ENCODE measurements at regions not wholly inside any gene's neighbourhood (a gene's known extent, or its start where the extent isn't known, plus 50 kb on each side); places are given as distances from the start of the nearest gene placed in this dataset.

DNA sequence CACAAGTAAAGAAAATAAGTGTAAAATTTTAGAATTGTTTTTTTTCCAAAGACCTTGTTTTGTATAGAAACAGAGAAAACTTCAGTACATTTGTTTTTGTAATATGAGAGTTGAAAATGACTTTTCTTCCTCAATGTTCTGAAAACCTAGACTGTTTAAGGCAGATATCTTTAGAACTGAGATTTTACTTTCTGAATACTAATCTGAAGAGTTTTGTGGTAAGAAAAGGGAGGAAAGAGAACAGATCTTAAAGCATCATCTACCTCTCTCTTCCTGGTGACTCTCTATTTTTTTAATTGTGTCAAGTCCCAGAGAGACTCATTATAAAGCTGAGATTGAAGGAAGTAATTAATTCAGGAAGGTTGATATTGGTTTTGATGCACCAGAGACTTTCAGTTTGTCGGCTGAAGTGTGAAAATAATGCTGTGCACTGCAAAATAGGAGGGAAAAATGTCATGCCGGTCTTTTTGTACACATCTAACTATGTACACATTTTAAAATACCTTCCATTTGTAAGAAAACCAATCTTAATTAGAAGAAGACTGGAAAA, 142.1 kb upstream of the NAALADL2 start:
- Histone ChIP-seq H3K4me3 (ENCODE audit: low read length) (no peak overlapping the region), H3K4me1 (ENCODE audit: control insufficient read depth, insufficient read depth, low read length) (no peaks in the 10 kb centered on the region), H3K9me3 (ENCODE audit: control insufficient read depth, low read length) (no peaks in the 10 kb centered on the region), H3K36me3 (ENCODE audit: control insufficient read depth, insufficient read depth, low read length) (no peaks in the 10 kb centered on the region), H3K9ac (ENCODE audit: low read length) (no peak overlapping the region), H3K27me3 (ENCODE audit: control insufficient read depth, insufficient read depth, low read length) (no peaks in the 10 kb centered on the region)

DNA sequence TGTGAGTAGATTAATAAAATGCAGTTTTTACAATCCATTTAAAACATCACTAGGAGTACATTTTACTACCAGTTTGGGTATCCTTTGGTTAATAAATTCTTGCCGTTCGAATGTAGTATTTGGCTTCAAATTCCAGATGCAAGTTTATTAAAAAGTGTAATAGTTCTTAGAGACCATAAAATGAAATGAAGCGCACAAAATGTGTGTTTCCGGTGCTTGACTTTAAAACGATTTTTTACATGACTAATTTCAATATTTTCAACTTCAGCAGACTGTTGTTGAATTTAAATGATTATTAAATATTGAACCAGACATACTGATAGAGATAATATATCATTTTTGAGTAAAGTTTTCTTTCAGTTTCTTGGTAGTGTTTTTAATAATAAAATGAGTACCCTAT, 138.4 kb upstream of the NAALADL2 start:
- no peak overlapping the region for H3K4me3 ChIP-seq (ENCODE audit: low read length)
- H3K9ac ChIP-seq (ENCODE audit: low read length), result no peak overlapping the region
- no peaks in the 10 kb centered on the region for H3K9me3 ChIP-seq (ENCODE audit: control insufficient read depth, low read length)
- H3K27me3 ChIP-seq (ENCODE audit: control insufficient read depth, insufficient read depth, low read length), result no peaks in the 10 kb centered on the region
- H3K4me1 ChIP-seq (ENCODE audit: control insufficient read depth, insufficient read depth, low read length), result no peaks in the 10 kb centered on the region
- H3K36me3 ChIP-seq (ENCODE audit: control insufficient read depth, insufficient read depth, low read length), result no peaks in the 10 kb centered on the region

DNA sequence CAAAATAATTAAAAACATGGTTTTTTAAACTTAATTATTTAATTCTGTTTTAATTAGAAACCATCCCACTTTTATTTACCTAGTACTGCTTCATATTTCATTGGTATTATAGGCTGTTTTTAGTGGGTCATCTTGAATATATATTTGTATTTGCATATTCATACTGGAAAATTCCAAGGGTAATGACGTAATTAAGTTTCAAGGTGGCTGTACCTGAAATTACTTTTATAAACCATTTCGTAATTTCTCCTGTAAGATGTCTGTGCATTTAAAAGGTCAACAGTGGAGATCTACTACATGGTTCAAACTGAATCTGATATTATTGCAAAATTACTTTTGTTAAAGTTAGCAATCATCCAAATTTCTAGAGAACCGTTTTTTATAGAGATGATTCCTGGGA, 133.8 kb upstream of the NAALADL2 start:
- no peak overlapping the region for H3K4me3 ChIP-seq (ENCODE audit: low read length)
- H3K9ac ChIP-seq (ENCODE audit: low read length), result no peak overlapping the region
- H3K4me1 ChIP-seq (ENCODE audit: control insufficient read depth, insufficient read depth, low read length), result no peaks in the 10 kb centered on the region
- H3K36me3 ChIP-seq (ENCODE audit: control insufficient read depth, insufficient read depth, low read length), result no peaks in the 10 kb centered on the region
- H3K9me3 ChIP-seq (ENCODE audit: control insufficient read depth, low read length), result no peaks in the 10 kb centered on the region
- H3K27me3 ChIP-seq (ENCODE audit: control insufficient read depth, insufficient read depth, low read length), result no peaks in the 10 kb centered on the region

DNA sequence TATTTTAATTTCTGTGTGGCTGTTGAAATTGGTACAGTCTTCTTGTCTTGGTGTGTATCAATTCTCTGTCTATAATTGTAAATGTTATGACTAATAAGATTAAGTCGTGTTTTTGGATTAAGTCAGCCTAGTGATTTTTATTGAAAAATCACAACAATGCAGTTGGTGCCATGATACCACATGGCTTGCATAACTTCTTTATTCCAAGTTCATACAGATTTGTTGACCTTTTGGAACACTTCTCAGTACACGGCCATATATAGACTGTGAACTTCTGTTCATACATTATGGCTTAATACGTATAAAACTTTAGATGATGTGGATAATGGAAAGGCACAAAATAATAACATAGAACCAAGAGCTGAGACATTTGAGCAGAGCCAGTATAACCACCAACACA, 121.2 kb upstream of the NAALADL2 start:
- Histone ChIP-seq H3K27me3 (ENCODE audit: control insufficient read depth, insufficient read depth, low read length) (no peaks in the 10 kb centered on the region), H3K36me3 (ENCODE audit: control insufficient read depth, insufficient read depth, low read length) (no peaks in the 10 kb centered on the region), H3K9ac (ENCODE audit: low read length) (no peak overlapping the region), H3K4me3 (ENCODE audit: low read length) (no peak overlapping the region), H3K9me3 (ENCODE audit: control insufficient read depth, low read length) (no peaks in the 10 kb centered on the region), H3K4me1 (ENCODE audit: control insufficient read depth, insufficient read depth, low read length) (no peaks in the 10 kb centered on the region)

DNA sequence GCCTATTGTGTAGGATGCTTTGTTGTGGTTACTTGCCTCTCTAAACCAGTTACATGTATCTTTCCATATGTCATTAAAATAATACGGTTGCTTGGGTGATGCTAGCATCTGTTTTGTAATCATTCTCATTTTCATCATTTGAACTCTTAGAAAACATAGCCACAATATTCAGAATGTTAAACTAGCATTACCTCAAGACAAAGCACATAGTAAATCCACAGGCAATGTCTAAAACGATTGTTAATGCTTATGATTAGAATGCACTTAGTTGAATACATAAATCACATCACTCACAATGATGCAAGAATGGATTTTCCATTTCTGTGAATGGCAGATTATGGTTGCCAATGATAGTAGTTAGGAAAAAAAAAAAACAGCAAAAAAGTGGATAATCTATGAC, 110.0 kb upstream of the NAALADL2 start:
- no peaks in the 10 kb centered on the region for H3K4me1 ChIP-seq (ENCODE audit: control insufficient read depth, insufficient read depth, low read length)
- no peaks in the 10 kb centered on the region for H3K36me3 ChIP-seq (ENCODE audit: control insufficient read depth, insufficient read depth, low read length)
- H3K27me3 ChIP-seq (ENCODE audit: control insufficient read depth, insufficient read depth, low read length), result no peaks in the 10 kb centered on the region
- H3K9me3 ChIP-seq (ENCODE audit: control insufficient read depth, low read length), result no peaks in the 10 kb centered on the region
- H3K4me3 ChIP-seq (ENCODE audit: low read length), result no peak overlapping the region
- no peak overlapping the region for H3K9ac ChIP-seq (ENCODE audit: low read length)

DNA sequence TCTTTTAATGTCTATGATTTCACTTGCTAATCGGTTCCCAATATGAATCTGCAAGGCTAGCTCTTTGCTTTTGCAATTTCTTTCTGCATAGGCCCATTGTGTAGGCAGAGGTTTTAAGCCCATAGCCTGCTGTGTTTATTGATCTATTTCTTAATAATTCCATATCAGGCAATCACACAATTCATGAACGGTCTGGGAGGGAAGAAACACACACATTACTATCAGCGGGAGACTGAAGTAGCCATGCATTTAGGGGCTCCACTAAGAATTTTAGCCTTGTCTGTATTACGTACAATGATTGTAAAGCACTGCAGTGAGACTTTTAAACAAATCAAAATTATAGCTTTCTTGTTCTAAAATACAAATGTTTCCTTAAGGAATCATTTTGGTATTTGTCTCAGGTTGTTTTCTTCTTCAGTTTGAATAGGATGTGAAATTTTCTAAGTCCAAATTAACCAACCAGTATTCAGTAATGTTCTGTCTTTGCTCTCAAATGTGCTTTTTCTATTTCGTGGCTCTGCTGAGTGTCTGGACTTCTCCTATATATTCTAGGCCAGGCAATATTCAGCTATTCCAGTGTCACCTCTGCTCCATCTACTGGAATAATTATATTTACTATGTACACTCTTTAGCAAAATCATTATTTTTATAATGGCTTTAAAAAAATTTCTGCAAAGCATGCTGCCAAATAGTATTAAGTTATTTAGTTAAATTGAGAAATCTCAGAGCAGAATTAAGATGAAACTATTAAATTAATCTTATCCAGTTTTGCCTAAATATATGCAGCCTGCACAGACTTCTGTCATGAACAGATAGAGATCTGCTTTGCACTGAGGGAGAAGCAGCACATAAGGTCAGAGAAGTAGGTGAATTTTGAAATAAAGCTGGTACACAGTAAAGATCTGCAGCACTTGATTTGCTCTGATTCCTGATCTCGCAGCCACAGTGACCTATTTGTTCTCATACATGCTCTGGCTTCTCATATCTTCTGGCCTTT, 103.0 kb upstream of the NAALADL2 start:
- Histone ChIP-seq H3K36me3 (ENCODE audit: control insufficient read depth, insufficient read depth, low read length) (no peaks in the 10 kb centered on the region), H3K4me3 (ENCODE audit: low read length) (no peak overlapping the region), H3K9me3 (ENCODE audit: control insufficient read depth, low read length) (no peaks in the 10 kb centered on the region), H3K27me3 (ENCODE audit: control insufficient read depth, insufficient read depth, low read length) (no peaks in the 10 kb centered on the region), H3K4me1 (ENCODE audit: control insufficient read depth, insufficient read depth, low read length) (no peaks in the 10 kb centered on the region), H3K9ac (ENCODE audit: low read length) (no peak overlapping the region)

DNA sequence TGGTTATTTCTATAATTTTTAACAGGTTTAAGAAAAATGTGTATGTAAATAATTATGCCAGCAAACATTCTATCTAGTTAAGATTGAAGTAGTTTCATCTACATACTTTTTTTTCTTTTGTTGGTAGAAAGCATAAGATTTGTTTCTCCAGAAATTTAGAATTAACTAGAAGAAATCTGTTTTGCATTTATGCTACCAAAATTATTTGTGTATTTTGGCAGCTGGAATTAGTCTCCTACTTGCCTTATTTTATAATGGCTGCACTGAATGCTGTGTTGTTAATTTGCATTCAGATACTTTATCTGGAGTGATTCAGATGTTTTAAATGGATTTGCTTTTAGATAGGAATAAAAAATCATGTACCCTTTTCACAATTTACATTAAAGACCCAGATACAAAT, 100.2 kb upstream of the NAALADL2 start:
- H3K4me1 ChIP-seq (ENCODE audit: control insufficient read depth, insufficient read depth, low read length), result no peaks in the 10 kb centered on the region
- H3K36me3 ChIP-seq (ENCODE audit: control insufficient read depth, insufficient read depth, low read length), result no peaks in the 10 kb centered on the region
- H3K9me3 ChIP-seq (ENCODE audit: control insufficient read depth, low read length), result no peaks in the 10 kb centered on the region
- H3K4me3 ChIP-seq (ENCODE audit: low read length), result no peak overlapping the region
- no peak overlapping the region for H3K9ac ChIP-seq (ENCODE audit: low read length)
- H3K27me3 ChIP-seq (ENCODE audit: control insufficient read depth, insufficient read depth, low read length), result no peaks in the 10 kb centered on the region

DNA sequence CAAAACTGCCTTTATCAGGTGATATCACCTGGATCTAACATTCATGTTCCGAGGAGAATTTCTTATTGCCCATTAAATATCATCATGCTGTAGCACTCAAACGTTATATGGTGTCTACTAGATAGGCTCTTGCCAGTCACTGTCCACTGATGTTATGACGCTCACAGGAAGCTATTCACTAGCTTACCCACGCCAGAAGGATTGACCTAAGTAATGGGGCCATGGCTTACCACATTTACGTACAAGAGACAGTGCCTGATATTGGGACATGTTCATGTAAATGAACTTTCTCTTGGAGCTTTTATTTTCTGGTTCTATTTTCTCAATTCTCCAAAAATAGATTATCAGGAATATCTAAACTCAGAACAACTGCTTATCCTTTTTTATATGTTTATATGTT, 91.7 kb upstream of the NAALADL2 start:
- Histone ChIP-seq H3K9me3 (ENCODE audit: control insufficient read depth, low read length) (no peaks in the 10 kb centered on the region), H3K4me3 (ENCODE audit: low read length) (no peak overlapping the region), H3K4me1 (ENCODE audit: control insufficient read depth, insufficient read depth, low read length) (no peaks in the 10 kb centered on the region)

DNA sequence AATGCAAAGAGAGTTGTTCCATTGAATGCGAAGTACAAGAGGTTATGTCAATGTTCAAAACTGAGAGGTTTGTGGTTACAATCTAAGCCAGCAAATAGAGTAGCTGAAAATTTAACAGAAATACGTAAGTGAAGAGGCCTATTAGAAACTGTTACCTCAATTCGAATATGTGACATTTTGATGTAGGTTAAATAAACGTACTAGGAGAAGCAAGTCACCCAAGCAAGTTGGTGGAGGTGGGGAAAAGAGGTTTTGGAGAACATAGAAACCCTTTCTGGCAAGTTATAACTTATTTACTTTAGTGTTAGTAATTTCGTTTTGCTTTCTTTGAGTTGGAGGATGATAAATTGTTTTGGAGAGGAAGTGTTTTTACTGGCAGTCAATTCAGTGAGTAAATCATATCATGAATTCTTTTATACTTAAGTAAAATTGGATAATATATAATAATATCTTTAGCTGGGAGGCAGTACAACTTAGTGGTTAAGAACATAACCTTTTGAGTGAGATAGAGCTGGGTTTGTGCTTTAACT, 91.2 kb upstream of the NAALADL2 start:
- H3K27me3 ChIP-seq (ENCODE audit: control insufficient read depth, insufficient read depth, low read length), result no peaks in the 10 kb centered on the region
- H3K9ac ChIP-seq (ENCODE audit: low read length), result no peak overlapping the region
- H3K4me1 ChIP-seq (ENCODE audit: control insufficient read depth, insufficient read depth, low read length), result no peaks in the 10 kb centered on the region
- no peaks in the 10 kb centered on the region for H3K9me3 ChIP-seq (ENCODE audit: control insufficient read depth, low read length)
- H3K36me3 ChIP-seq (ENCODE audit: control insufficient read depth, insufficient read depth, low read length), result no peaks in the 10 kb centered on the region
- no peak overlapping the region for H3K4me3 ChIP-seq (ENCODE audit: low read length)

More for the DNA sequence above, 91.7 kb upstream of the NAALADL2 start:
- no peaks in the 10 kb centered on the region for H3K27me3 ChIP-seq (ENCODE audit: control insufficient read depth, insufficient read depth, low read length)
- no peak overlapping the region for H3K9ac ChIP-seq (ENCODE audit: low read length)
- H3K36me3 ChIP-seq (ENCODE audit: control insufficient read depth, insufficient read depth, low read length), result no peaks in the 10 kb centered on the region

DNA sequence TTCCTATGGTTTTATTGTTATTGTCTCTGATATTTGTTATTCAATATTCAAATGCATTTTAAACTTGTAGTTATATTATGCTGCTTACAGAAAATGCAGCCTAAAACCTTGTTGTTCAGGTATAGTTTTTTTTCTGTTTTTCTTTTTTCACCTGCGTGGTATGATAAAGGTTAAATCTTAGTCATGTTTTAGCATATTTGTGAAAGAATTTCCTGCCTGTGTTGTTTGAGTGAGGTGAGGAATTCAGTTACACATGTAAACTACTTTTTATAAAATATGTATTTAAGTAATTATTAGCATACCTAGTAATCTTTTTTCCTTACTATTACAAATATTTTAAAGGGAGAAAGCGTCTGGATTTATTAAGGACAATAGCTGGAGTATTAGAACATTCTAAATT, 90.0 kb upstream of the NAALADL2 start:
- no peaks in the 10 kb centered on the region for H3K36me3 ChIP-seq (ENCODE audit: control insufficient read depth, insufficient read depth, low read length)
- H3K4me3 ChIP-seq (ENCODE audit: low read length), result no peak overlapping the region
- H3K9ac ChIP-seq (ENCODE audit: low read length), result no peak overlapping the region
- H3K9me3 ChIP-seq (ENCODE audit: control insufficient read depth, low read length), result no peaks in the 10 kb centered on the region
- no peaks in the 10 kb centered on the region for H3K27me3 ChIP-seq (ENCODE audit: control insufficient read depth, insufficient read depth, low read length)
- H3K4me1 ChIP-seq (ENCODE audit: control insufficient read depth, insufficient read depth, low read length), result no peaks in the 10 kb centered on the region

DNA sequence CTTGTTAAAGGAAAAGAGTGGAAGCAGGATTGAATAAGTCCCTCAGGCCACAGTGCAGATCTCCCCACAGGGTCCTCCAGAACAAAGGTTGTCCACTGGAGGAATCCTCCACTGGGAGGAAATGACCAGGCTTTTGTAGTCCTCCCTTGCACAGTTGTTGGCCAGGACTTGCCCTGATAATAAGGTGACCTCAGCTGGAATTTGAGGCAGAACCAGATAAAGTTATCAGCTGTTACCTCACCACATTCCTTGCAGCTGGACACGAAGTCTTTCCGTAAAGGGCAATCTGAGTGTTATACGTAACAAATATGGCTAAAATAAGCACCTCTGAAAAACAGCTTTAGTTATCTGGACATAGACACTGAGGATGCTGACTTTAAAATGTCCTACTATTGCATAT, 83.5 kb upstream of the NAALADL2 start:
- H3K27me3 ChIP-seq (ENCODE audit: control insufficient read depth, insufficient read depth, low read length), result no peaks in the 10 kb centered on the region
- H3K9me3 ChIP-seq (ENCODE audit: control insufficient read depth, low read length), result no peaks in the 10 kb centered on the region
- no peaks in the 10 kb centered on the region for H3K4me1 ChIP-seq (ENCODE audit: control insufficient read depth, insufficient read depth, low read length)
- H3K36me3 ChIP-seq (ENCODE audit: control insufficient read depth, insufficient read depth, low read length), result no peaks in the 10 kb centered on the region
- H3K4me3 ChIP-seq (ENCODE audit: low read length), result no peak overlapping the region
- no peak overlapping the region for H3K9ac ChIP-seq (ENCODE audit: low read length)

DNA sequence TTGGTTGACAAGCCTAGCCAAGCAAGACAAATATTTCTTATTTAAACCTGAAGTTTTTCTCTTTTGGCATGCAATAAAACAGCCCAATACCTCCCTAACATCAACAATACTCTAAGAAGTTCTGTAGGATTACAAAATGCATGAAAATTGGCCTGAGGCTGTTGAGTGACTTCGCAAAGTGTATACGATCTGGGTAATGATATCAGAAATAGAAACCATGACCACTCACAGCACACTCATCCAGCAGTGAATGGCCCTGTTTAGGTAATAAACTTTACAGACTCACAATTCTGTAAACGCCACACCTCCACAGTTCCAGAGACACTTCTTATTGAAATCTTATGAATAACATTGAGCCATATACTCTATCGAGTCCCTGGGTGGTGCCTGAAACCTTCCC, 83.0 kb upstream of the NAALADL2 start:
- H3K36me3 ChIP-seq (ENCODE audit: control insufficient read depth, insufficient read depth, low read length), result no peaks in the 10 kb centered on the region
- H3K9me3 ChIP-seq (ENCODE audit: control insufficient read depth, low read length), result no peaks in the 10 kb centered on the region
- H3K27me3 ChIP-seq (ENCODE audit: control insufficient read depth, insufficient read depth, low read length), result no peaks in the 10 kb centered on the region
- H3K4me1 ChIP-seq (ENCODE audit: control insufficient read depth, insufficient read depth, low read length), result no peaks in the 10 kb centered on the region
- H3K9ac ChIP-seq (ENCODE audit: low read length), result no peak overlapping the region
- H3K4me3 ChIP-seq (ENCODE audit: low read length), result no peak overlapping the region
